HL-60 (cell line): ENCODE measurements at regions not wholly inside any gene's neighbourhood (a gene's known extent, or its start where the extent isn't known, plus 50 kb on each side); places are given as distances from the start of the nearest gene placed in this dataset.

Experiments
- POLR2AphosphoS5 ChIP-seq: IDR thresholded peaks from 2 replicates; pipeline ENCODE4 v1.6.1; 2012; ENCODE audit warnings: low read depth
- SPI1 ChIP-seq: IDR thresholded peaks from 2 replicates; pipeline ENCODE4 v1.6.1; 2012; ENCODE audit warnings: low read depth, mild to moderate bottlenecking, borderline replicate concordance
- TF ChIP-seq, protein P1 (sequence below): IDR thresholded peaks from one replicate; pipeline ENCODE4 v1.5.1; 2011; ENCODE audit warnings: low read length, control low read depth, inconsistent platforms; ENCODE audit not compliant: insufficient read depth

DNA sequence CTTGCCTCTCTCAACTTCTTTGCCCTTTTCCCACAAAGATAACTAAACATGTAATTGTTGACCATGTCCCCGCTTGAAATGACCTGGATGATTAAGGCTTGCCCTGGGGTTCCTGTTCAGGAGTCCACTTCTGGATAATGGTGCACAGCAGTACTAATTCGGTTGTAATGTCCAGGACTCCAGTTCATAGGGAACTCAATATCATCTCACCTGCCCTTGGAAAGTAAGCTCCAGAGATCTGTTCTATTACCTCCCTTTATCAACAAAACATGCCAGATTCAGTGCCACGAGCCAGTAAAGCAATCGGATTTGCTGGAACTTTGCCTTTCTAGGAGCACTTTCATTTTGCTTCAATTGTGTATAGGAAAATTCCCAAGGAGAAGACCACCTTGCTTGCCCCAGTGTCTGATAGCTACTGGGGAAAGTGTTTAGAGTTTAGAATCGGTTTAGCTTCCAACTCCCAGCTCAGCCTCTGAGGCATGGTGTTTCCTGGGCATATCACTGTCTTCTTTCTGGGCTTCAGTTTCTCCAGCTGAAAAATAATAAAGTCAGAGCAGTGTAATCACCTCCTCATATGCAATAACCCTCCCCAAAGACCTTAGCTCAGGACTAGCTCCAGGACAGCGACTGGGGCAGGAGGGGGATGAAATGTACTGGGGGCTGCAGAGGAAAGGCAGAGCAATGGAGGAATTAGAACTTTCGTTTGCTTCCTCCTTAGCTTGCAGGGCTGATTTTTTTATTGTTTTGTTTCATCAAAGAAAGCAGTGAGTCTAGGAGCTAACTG is 162.6 kb upstream of the CYRIA start:
- no peak for TF ChIP-seq POLR2AphosphoS5
- TF ChIP-seq, protein P1, sequence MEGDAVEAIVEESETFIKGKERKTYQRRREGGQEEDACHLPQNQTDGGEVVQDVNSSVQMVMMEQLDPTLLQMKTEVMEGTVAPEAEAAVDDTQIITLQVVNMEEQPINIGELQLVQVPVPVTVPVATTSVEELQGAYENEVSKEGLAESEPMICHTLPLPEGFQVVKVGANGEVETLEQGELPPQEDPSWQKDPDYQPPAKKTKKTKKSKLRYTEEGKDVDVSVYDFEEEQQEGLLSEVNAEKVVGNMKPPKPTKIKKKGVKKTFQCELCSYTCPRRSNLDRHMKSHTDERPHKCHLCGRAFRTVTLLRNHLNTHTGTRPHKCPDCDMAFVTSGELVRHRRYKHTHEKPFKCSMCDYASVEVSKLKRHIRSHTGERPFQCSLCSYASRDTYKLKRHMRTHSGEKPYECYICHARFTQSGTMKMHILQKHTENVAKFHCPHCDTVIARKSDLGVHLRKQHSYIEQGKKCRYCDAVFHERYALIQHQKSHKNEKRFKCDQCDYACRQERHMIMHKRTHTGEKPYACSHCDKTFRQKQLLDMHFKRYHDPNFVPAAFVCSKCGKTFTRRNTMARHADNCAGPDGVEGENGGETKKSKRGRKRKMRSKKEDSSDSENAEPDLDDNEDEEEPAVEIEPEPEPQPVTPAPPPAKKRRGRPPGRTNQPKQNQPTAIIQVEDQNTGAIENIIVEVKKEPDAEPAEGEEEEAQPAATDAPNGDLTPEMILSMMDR: no peak
- TF ChIP-seq SPI1: no peak
